Effector memory CD4-positive, alpha-beta T cell (primary cell): ENCODE measurements at regions not wholly inside any gene's neighbourhood (a gene's known extent, or its start where the extent isn't known, plus 50 kb on each side); places are given as distances from the start of the nearest gene placed in this dataset.

Experiments
- DNase-seq, 3 donors: peaks; one replicate each; pipeline ENCODE4 v3.0.0-alpha.2; 2020
- H3K27ac ChIP-seq: 2 replicates; pipeline ENCODE4 v1.7.0; 2013; ENCODE audit warnings: mild to moderate bottlenecking, low read length, moderate library complexity; ENCODE audit not compliant: insufficient read depth, poor library complexity, severe bottlenecking
- H3K27me3 ChIP-seq: replicated peaks from 2 replicates; pipeline ENCODE4 v1.7.0; 2013; ENCODE audit warnings: mild to moderate bottlenecking, low read length; ENCODE audit not compliant: insufficient read depth, control insufficient read depth, poor library complexity, severe bottlenecking
- H3K36me3 ChIP-seq: 2 replicates; pipeline ENCODE4 v1.7.0; 2013; ENCODE audit warnings: mild to moderate bottlenecking, low read length, moderate library complexity; ENCODE audit not compliant: control insufficient read depth, insufficient read depth
- H3K4me1 ChIP-seq: 2 replicates; pipeline ENCODE4 v1.7.0; 2013; ENCODE audit warnings: low read length, mild to moderate bottlenecking; ENCODE audit not compliant: control insufficient read depth, insufficient read depth, poor library complexity, severe bottlenecking
- H3K4me3 ChIP-seq: 2 replicates; pipeline ENCODE4 v1.7.0; 2013; ENCODE audit warnings: low read length, low read depth, mild to moderate bottlenecking; ENCODE audit not compliant: insufficient read depth, poor library complexity, severe bottlenecking
- H3K9me3 ChIP-seq: 2 replicates; pipeline ENCODE4 v1.7.0; 2013; ENCODE audit warnings: mild to moderate bottlenecking, low read length, moderate library complexity; ENCODE audit not compliant: control insufficient read depth

DNA sequence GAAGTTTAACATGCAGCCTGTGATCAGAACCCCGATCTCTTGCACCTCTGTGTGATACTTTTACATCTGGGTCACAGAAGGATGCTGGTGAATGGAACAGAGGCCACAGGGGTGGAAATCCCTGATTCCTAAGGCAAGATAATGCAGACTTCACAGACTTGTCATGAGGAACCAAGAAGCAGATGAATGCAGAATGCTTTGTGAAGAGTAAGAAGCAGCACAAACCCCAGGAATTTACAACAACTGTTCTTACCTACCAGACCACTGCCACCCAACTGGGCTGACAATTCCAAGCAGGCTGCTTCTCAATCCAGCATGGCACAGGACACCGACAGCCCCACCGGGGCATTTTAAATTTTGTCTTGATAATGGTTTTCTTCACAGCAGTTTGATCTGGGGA, 113.2 kb upstream of the CD93 start:
- no peak overlapping the region for H3K4me3 ChIP-seq
- no peaks in the 10 kb centered on the region for H3K27me3 ChIP-seq
- no peaks in the 10 kb centered on the region for H3K9me3 ChIP-seq
- DNase-seq, result no peak
- H3K27ac ChIP-seq, result no peak overlapping the region
- H3K36me3 ChIP-seq, result no peaks in the 10 kb centered on the region
- H3K4me1 ChIP-seq, result no peaks in the 10 kb centered on the region

DNA sequence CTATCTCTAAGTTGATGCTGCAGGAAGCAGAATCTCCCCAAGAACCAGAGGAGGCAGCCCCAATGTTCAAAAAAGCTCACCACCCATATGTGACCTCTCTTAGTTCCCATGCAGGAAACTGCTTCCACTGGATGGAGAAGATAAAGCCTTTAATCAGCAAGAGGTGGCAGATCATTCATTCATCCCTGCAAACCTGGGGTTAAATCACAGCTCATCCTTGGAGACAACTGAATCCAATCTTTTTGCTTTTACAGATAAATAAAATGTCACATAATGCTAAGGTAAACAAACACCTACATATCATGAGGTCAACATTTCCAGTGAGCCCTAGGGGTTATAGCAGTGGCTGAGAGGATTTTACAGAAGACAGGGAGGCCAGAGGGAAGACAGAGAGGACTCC, 112.7 kb upstream of the CD93 start:
- Histone ChIP-seq H3K36me3 (no peaks in the 10 kb centered on the region), H3K4me3 (no peak overlapping the region), H3K27me3 (no peaks in the 10 kb centered on the region), H3K9me3 (no peaks in the 10 kb centered on the region), H3K4me1 (no peaks in the 10 kb centered on the region), H3K27ac (no peak overlapping the region)
- no peak for DNase-seq

DNA sequence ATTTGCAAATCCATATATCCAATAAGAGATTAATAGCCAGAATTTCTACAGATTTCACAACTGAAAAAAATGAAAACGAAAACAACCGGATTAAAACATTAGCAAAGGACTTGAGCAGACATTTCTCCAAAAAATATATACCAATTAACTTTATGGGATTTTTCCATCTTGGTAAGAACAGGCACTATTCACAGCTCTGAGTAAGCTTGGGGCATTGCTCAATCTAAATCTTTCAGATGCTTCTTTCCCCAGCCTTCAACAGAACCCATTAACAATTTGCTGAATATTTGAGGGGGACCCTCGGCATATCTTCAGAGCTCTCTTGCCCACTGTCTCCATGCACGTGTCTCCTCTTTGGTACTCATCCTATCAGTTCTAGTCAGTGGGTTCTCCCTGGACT, 111.7 kb upstream of the CD93 start:
- DNase-seq, result no peak
- no peak overlapping the region for H3K27ac ChIP-seq
- no peaks in the 10 kb centered on the region for H3K27me3 ChIP-seq
- H3K4me3 ChIP-seq, result no peak overlapping the region
- H3K9me3 ChIP-seq, result no peaks in the 10 kb centered on the region
- no peaks in the 10 kb centered on the region for H3K36me3 ChIP-seq
- no peaks in the 10 kb centered on the region for H3K4me1 ChIP-seq

DNA sequence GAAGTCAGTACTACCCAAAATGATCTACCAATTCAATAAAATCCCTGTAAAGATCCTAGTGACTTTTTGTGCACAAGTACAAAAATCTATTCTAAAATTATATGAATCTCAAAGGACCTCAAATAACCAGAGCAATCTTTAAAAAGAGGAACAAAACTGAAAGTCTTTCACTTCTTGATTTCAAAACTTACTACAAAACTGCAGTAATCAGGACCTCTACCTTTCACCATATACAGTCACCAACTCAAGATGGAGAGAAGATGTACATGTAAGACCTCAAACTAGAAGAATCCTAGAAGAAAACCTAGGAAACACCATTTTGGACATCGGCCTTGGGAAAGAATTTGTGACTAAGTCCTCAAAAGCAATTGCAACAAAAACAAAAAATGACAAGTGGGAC, 109.5 kb upstream of the CD93 start:
- Histone ChIP-seq H3K4me3 (no peak overlapping the region), H3K4me1 (no peaks in the 10 kb centered on the region), H3K27me3 (no peaks in the 10 kb centered on the region), H3K36me3 (no peaks in the 10 kb centered on the region), H3K27ac (no peak overlapping the region), H3K9me3 (no peaks in the 10 kb centered on the region)
- no peak for DNase-seq

DNA sequence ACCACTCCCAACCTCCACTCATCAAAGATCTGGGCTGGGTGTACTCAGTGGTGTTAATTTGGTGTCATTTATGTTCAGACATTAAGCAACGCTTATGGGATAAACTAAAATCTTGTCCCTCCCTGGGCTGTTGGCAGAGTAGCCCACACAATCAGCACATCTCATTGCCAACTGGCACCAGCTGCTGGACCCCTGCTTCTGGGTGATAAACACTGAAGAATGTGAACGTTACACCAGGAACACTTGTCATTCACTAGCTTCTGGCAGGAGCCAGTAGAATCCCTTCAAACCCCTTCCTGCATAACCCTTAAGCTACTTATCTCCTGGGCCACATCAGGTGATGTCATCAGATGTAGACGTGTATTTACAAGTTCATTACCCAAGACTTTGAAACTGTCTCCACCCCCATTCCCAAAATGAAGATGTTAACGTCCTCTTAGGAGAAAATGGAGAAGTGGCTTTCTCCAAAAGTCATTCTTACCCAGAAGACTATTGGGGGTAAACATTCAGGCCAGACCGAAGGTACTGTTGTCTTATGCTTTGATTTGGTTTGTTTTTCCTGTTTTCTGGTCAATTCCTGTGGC, 107.8 kb upstream of the CD93 start:
- DNase-seq, result no peak
- Histone ChIP-seq H3K9me3 (no peaks in the 10 kb centered on the region), H3K4me1 (no peaks in the 10 kb centered on the region), H3K27ac (no peak overlapping the region), H3K27me3 (no peaks in the 10 kb centered on the region), H3K36me3 (no peaks in the 10 kb centered on the region), H3K4me3 (no peak overlapping the region)

DNA sequence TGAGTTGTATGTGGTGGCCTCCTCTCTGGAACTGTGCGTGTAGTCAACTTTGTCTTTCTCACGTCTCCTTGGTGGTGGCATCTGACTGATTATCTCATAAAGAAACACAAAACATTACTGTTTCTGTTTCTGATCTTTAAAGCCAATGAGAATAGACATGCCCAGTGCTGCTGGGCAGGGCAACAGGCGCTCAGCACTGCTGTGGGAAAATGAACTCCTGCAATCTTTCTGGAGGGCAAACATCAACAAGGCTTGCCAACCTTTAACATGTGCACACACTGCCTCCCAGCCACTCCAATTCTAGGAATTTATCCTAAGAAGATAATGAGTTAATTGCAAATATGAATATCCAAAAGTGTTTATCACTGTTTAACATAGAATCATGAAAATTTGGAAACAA, 106.3 kb upstream of the CD93 start:
- Histone ChIP-seq H3K4me1 (no peaks in the 10 kb centered on the region), H3K9me3 (no peaks in the 10 kb centered on the region), H3K27me3 (no peaks in the 10 kb centered on the region), H3K27ac (no peak overlapping the region), H3K4me3 (no peak overlapping the region), H3K36me3 (no peaks in the 10 kb centered on the region)
- DNase-seq, result no peak

DNA sequence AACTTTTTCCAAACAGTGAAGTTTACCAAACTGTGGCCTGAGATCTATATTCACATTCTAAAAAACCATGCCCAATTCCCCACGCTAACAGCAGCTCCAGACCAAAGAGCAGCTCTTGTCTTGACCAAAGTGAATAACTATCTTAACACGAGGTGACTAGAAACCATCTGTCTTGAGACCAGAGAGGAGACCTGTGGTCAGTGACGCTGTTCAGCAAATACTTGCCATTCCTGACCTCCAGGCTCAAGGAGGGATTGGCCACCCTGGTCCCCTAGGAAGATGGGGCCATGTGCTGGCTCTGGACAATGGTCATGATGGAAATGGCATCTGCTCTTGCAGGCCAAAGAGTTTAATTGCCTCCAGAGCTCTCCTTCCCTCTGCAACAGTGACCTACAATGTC, 104.4 kb upstream of the CD93 start:
- H3K4me3 ChIP-seq, result no peak overlapping the region

DNA sequence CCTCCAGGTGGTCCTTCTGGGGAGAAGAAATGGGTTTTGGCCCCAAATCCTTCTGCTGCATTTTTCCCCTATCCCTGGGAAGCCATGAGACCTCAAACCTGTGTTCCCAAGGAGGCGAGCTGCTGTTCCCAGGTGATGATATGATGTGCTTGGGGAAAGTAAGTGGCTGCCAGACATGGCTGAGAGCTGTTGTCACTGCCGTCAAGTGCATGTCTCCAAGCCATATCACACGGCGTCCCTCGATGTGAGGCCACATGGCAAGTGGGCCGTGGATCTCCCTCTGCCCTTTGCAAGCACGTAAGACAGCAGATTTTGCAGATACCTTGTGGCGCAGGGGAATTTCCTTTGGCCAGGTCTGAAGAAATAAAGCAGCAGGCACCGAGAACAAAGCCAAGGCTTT, 103.7 kb upstream of the CD93 start:
- DNase-seq, result no peak
- Histone ChIP-seq H3K4me1 (no peaks in the 10 kb centered on the region), H3K27ac (no peak overlapping the region), H3K27me3 (no peaks in the 10 kb centered on the region), H3K9me3 (no peaks in the 10 kb centered on the region), H3K36me3 (no peaks in the 10 kb centered on the region), H3K4me3 (no peak overlapping the region)

More for the DNA sequence above, 104.4 kb upstream of the CD93 start:
- Histone ChIP-seq H3K27ac (no peak overlapping the region), H3K9me3 (no peaks in the 10 kb centered on the region), H3K27me3 (no peaks in the 10 kb centered on the region), H3K36me3 (no peaks in the 10 kb centered on the region), H3K4me1 (no peaks in the 10 kb centered on the region)
- no peak for DNase-seq

DNA sequence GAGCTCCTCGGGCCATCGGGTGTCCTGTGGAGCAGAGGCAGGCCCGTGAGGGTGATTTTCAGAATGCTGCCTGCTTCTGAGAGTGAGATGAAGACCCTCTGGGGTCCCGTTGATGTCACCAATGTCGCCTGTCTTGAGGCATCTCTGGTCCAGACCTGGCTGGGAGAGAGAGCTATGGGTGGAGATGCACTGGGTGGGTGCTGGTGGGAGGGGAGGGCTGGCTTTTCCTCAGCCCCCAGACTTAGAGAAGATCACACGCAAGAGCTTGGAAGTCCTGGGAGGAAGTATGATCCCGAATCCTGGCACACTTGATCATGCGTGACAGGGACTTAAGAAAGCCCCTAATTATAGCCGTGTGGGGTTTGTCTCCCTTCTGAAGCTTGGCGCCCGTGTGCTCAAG, 103.2 kb upstream of the CD93 start:
- Histone ChIP-seq H3K36me3 (no peaks in the 10 kb centered on the region), H3K27me3 (no peaks in the 10 kb centered on the region), H3K9me3 (no peaks in the 10 kb centered on the region), H3K4me1 (no peaks in the 10 kb centered on the region), H3K27ac (no peak overlapping the region), H3K4me3 (no peak overlapping the region)
- DNase-seq, result no peak

DNA sequence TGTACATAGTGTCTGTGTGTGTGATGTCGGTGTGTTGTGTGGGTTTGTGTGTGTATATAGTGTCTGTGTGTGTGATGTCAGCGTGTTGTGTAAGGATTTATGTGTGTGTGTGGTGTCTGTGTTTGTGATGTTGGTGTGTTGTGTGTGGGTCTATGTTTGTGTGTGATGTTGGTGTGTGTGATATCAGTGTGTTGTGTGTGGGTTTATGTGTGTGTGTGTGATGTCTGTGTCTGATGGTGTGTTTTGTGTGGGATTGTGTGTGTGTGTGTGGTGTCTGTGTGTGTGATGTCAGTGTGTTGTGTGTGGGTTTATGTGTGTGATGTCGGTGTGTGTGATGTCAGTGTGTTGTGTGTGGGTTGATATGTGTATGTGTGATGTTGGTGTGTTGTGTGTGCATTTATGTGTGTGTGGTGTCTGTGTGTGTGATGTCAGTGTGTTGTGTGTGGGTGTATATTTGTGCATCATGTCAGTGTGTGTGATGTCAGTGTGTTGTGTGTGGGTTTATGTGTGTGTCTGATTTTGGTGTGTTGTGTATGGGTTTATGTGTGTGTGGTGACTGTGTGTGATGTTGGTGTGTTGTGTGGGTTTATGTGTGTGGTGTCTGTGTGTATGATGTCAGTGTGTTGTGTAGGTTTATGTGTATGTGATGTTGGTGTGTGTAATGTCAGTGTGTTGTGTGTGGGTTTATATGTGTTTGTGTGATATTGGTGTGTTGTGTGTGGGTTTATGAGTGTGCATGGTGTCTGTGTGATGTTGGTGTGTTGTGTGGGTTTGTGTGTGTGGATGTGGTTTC, 102.4 kb upstream of the CD93 start:
- no peaks in the 10 kb centered on the region for H3K36me3 ChIP-seq
- no peak overlapping the region for H3K4me3 ChIP-seq
- no peak for DNase-seq
- H3K9me3 ChIP-seq, result no peaks in the 10 kb centered on the region
- no peaks in the 10 kb centered on the region for H3K27me3 ChIP-seq
- no peak overlapping the region for H3K27ac ChIP-seq
- no peaks in the 10 kb centered on the region for H3K4me1 ChIP-seq
